Hepatocyte (in vitro differentiated cells): ENCODE measurements at regions not wholly inside any gene's neighbourhood (a gene's known extent, or its start where the extent isn't known, plus 50 kb on each side); places are given as distances from the start of the nearest gene placed in this dataset.

ENCODE experiments used
- DNase-seq: peaks from one replicate; pipeline ENCODE4 v3.0.0-alpha.2; 2016; ENCODE audit warnings: low spot score
- H2AFZ ChIP-seq: fragments of 200-600 bp; sonication (generic); 2 replicates; pipeline ENCODE4 v1.6.0; 2016; ENCODE audit warnings: antibody characterized with exemption, mild to moderate bottlenecking
- H3K27ac ChIP-seq: fragments of 200-600 bp; sonication (generic); 2 replicates; pipeline ENCODE4 v1.5.1; 2016; ENCODE audit warnings: mild to moderate bottlenecking
- H3K27me3 ChIP-seq: fragments of 200-600 bp; sonication (generic); 2 replicates; pipeline ENCODE4 v1.6.1; 2016
- H3K36me3 ChIP-seq: fragments of 200-600 bp; sonication (generic); replicated peaks from 2 replicates; pipeline ENCODE4 v1.5.1; 2016; ENCODE audit warnings: low read depth; ENCODE audit not compliant: insufficient read depth
- H3K4me1 ChIP-seq: fragments of 200-600 bp; sonication (generic); 2 replicates; pipeline ENCODE4 v1.5.1; 2016; ENCODE audit warnings: mild to moderate bottlenecking, moderate library complexity; ENCODE audit not compliant: insufficient read depth
- H3K4me2 ChIP-seq: fragments of 200-600 bp; sonication (generic); 2 replicates; pipeline ENCODE4 v1.6.0; 2016
- H3K4me3 ChIP-seq: fragments of 200-600 bp; sonication (generic); 2 replicates; pipeline ENCODE4 v1.5.1; 2016; ENCODE audit warnings: mild to moderate bottlenecking
- H3K79me2 ChIP-seq: fragments of 200-600 bp; sonication (generic); 2 replicates; pipeline ENCODE4 v1.6.0; 2017; ENCODE audit warnings: mild to moderate bottlenecking
- H3K9me2 ChIP-seq: fragments of 200-600 bp; sonication (generic); replicated peaks from 2 replicates; pipeline ENCODE4 v1.6.0; 2017; ENCODE audit warnings: mild to moderate bottlenecking; ENCODE audit not compliant: insufficient read depth
- H3K9me3 ChIP-seq: fragments of 200-600 bp; sonication (generic); 2 replicates; pipeline ENCODE4 v1.5.1; 2016; ENCODE audit warnings: low read depth, mild to moderate bottlenecking
- H4K20me1 ChIP-seq: fragments of 200-600 bp; sonication (generic); 2 replicates; pipeline ENCODE4 v1.6.0; 2016; ENCODE audit warnings: mild to moderate bottlenecking; ENCODE audit not compliant: insufficient read depth, poor library complexity, severe bottlenecking
- CTCF ChIP-seq: fragments of 200-600 bp; sonication (generic); IDR thresholded peaks from 2 replicates; pipeline ENCODE4 v1.5.1; 2016; ENCODE audit warnings: antibody characterized with exemption, mild to moderate bottlenecking; ENCODE audit not compliant: poor library complexity
- EZH2 ChIP-seq: fragments of 200-600 bp; sonication (generic); IDR thresholded peaks from 2 replicates; pipeline ENCODE4 v1.6.1; 2016; ENCODE audit warnings: antibody characterized with exemption, mild to moderate bottlenecking, borderline replicate concordance
- EZH2phosphoT487 ChIP-seq: fragments of 200-600 bp; sonication (generic); IDR thresholded peaks from one replicate; pipeline ENCODE4 v1.6.1; 2018; ENCODE audit warnings: antibody characterized with exemption, mild to moderate bottlenecking, low read depth, moderate library complexity; ENCODE audit not compliant: unreplicated experiment, severe bottlenecking
- WGBS: methylation state at CpG from one replicate; pipeline ENCODE4 v1.1.6; 2016; ENCODE audit warnings: low lambda C conversion rate; ENCODE audit errors: missing lambda C conversion rate; 5-methylcytosine and 5-hydroxymethylcytosine counted together

- H3K4me1 ChIP-seq = no peaks in the 10 kb centered on the region
- H4K20me1 ChIP-seq = no peaks in the 10 kb centered on the region
- no peaks in the 10 kb centered on the region for H3K9me2 ChIP-seq
- peaks cover 4% of the 10 kb centered on the region for H3K27me3 ChIP-seq
- no peak overlapping the region for H3K4me2 ChIP-seq
- no peaks in the 10 kb centered on the region for H3K9me3 ChIP-seq
- no peak for TF ChIP-seq CTCF
- no peak for TF ChIP-seq EZH2
- TF ChIP-seq EZH2phosphoT487 = no peak
- WGBS = 93% methylated on average over 19 of the region's 21 CpGs
- no peaks in the 10 kb centered on the region for H3K36me3 ChIP-seq
- DNase-seq = no peak
- no peaks in the 10 kb centered on the region for H3K79me2 ChIP-seq
- H2AFZ ChIP-seq = no peak overlapping the region
- no peak overlapping the region for H3K27ac ChIP-seq
- no peak overlapping the region for H3K4me3 ChIP-seq
Observed at GRCh38 chr5:2204366-2205184, 321.9 kb upstream of the IRX4 start.

- no peaks in the 10 kb centered on the region for H3K4me1 ChIP-seq
- no peak for DNase-seq
- no peak overlapping the region for H3K4me3 ChIP-seq
- no peak for TF ChIP-seq CTCF
- no peak for TF ChIP-seq EZH2phosphoT487
- TF ChIP-seq EZH2 = no peak
- no peak overlapping the region for H2AFZ ChIP-seq
- no peaks in the 10 kb centered on the region for H3K9me2 ChIP-seq
- H3K36me3 ChIP-seq = no peaks in the 10 kb centered on the region
- H3K27me3 ChIP-seq = peaks cover 4% of the 10 kb centered on the region
- H3K27ac ChIP-seq = no peak overlapping the region
- WGBS = 79% methylated on average over 3 of the region's 3 CpGs
- H3K9me3 ChIP-seq = no peaks in the 10 kb centered on the region
- no peaks in the 10 kb centered on the region for H4K20me1 ChIP-seq
- H3K4me2 ChIP-seq = no peak overlapping the region
- no peaks in the 10 kb centered on the region for H3K79me2 ChIP-seq
Observed at GRCh38 chr5:2203774-2204173, 321.0 kb upstream of the IRX4 start.

GRCh38 chr5:2201832-2202231, 319.1 kb upstream of the IRX4 start:
- Histone ChIP-seq H3K4me2 (no peak overlapping the region), H3K9me3 (no peaks in the 10 kb centered on the region), H3K4me3 (no peak overlapping the region), H3K27me3 (no peaks in the 10 kb centered on the region), H4K20me1 (no peaks in the 10 kb centered on the region), H3K36me3 (no peaks in the 10 kb centered on the region), H3K9me2 (no peaks in the 10 kb centered on the region), H3K27ac (no peak overlapping the region), H3K79me2 (no peaks in the 10 kb centered on the region), H3K4me1 (no peaks in the 10 kb centered on the region), H2AFZ (no peak overlapping the region)
- no peak for DNase-seq
- WGBS = 94% methylated on average over 9 of the region's 9 CpGs
- TF ChIP-seq CTCF = no peak
- TF ChIP-seq EZH2phosphoT487 = no peak
- TF ChIP-seq EZH2 = no peak
